Progenitor cell of endocrine pancreas (in vitro differentiated cells): ENCODE measurements at regions not wholly inside any gene's neighbourhood (a gene's known extent, or its start where the extent isn't known, plus 50 kb on each side); places are given as distances from the start of the nearest gene placed in this dataset.

Experiments used
- DNase-seq: peaks from one replicate; pipeline ENCODE4 v3.0.0; 2021; ENCODE audit warnings: low spot score; ENCODE audit not compliant: unreplicated experiment
- H3K27ac Mint-ChIP-seq: 2 replicates; pipeline ENCODE4 v1.8.0; 2021; ENCODE audit warnings: mild to moderate bottlenecking, moderate library complexity, mixed read lengths
- H3K27me3 Mint-ChIP-seq: 2 replicates; pipeline ENCODE4 v1.8.0; 2021; ENCODE audit warnings: mixed read lengths
- H3K36me3 Mint-ChIP-seq: 2 replicates; pipeline ENCODE4 v1.8.0; 2022; ENCODE audit warnings: mixed read lengths; ENCODE audit not compliant: insufficient read depth
- H3K4me1 Mint-ChIP-seq: 2 replicates; pipeline ENCODE4 v1.8.0; 2021; ENCODE audit warnings: low read depth, mixed read lengths
- H3K4me3 Mint-ChIP-seq: 2 replicates; pipeline ENCODE4 v1.8.0; 2021; ENCODE audit warnings: low read depth, mild to moderate bottlenecking, moderate library complexity, mixed read lengths
- H3K9me3 Mint-ChIP-seq: 2 replicates; pipeline ENCODE4 v1.8.0; 2021; ENCODE audit warnings: low read depth, mixed read lengths
- CTCF ChIP-seq: fragments of 200-600 bp; sonication (generic); IDR thresholded peaks from one replicate; pipeline ENCODE4 v1.5.0; 2021; ENCODE audit warnings: antibody characterized with exemption, mild to moderate bottlenecking; ENCODE audit not compliant: unreplicated experiment

GRCh38 chr21:27580276-27580675, 613.4 kb upstream of the ADAMTS5 start:
- Mint-ChIP-seq H3K36me3 (no peaks in the 10 kb centered on the region), H3K27me3 (no peaks in the 10 kb centered on the region), H3K4me1 (no peaks in the 10 kb centered on the region), H3K4me3 (no peak overlapping the region), H3K27ac (no peak overlapping the region), H3K9me3 (peaks cover 3% of the 10 kb centered on the region)
- no peak for TF ChIP-seq CTCF
- no peak for DNase-seq

DNA sequence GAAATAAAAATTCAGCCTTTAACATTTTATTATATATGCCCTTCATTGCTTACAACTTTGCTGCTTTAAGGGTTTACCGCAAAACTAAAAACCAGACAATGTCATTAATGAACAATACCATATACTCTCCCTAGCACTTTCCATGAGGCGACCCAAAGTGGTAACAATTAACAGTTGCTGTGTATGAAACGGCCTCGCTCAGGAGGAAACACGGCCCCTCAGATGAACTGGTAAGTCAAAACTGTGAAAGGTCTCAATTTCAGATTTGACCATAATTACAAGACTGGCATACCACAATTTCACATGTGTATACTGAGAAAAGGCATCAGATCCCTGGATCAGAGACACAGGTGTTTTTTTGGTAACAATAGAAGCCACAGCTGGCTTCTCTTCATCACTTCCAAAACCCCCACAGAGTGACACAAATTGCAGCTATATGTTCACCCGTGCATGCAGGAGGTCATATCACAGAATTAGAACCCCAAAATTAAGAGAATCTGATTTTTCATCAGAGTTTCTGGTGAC, 611.9 kb upstream of the ADAMTS5 start:
- Mint-ChIP-seq H3K27ac (no peak overlapping the region), H3K4me3 (no peak overlapping the region), H3K4me1 (no peaks in the 10 kb centered on the region), H3K27me3 (no peaks in the 10 kb centered on the region), H3K9me3 (no peaks in the 10 kb centered on the region), H3K36me3 (no peaks in the 10 kb centered on the region)
- DNase-seq, result no peak
- TF ChIP-seq CTCF, result no peak

- no peaks in the 10 kb centered on the region for H3K9me3 Mint-ChIP-seq
- no peaks in the 10 kb centered on the region for H3K36me3 Mint-ChIP-seq
- H3K27ac Mint-ChIP-seq, result no peak overlapping the region
- H3K4me3 Mint-ChIP-seq, result no peak overlapping the region
- no peak for DNase-seq
- no peaks in the 10 kb centered on the region for H3K4me1 Mint-ChIP-seq
- TF ChIP-seq CTCF, result no peak
- no peaks in the 10 kb centered on the region for H3K27me3 Mint-ChIP-seq
Observed at GRCh38 chr21:27572696-27573095, 605.8 kb upstream of the ADAMTS5 start.

- TF ChIP-seq CTCF, result no peak
- H3K4me3 Mint-ChIP-seq, result no peak overlapping the region
- no peak overlapping the region for H3K27ac Mint-ChIP-seq
Observed at GRCh38 chr21:27571706-27572105, 604.8 kb upstream of the ADAMTS5 start.

GRCh38 chr21:27570306-27570868, 603.5 kb upstream of the ADAMTS5 start:
- Mint-ChIP-seq H3K27me3 (no peaks in the 10 kb centered on the region), H3K27ac (no peak overlapping the region), H3K4me1 (peaks cover 3% of the 10 kb centered on the region), H3K36me3 (no peaks in the 10 kb centered on the region), H3K9me3 (no peaks in the 10 kb centered on the region), H3K4me3 (no peak overlapping the region)
- no peak for TF ChIP-seq CTCF
- no peak for DNase-seq

More at GRCh38 chr21:27571706-27572105, 604.8 kb upstream of the ADAMTS5 start:
- Mint-ChIP-seq H3K4me1 (no peaks in the 10 kb centered on the region), H3K27me3 (no peaks in the 10 kb centered on the region), H3K36me3 (no peaks in the 10 kb centered on the region), H3K9me3 (no peaks in the 10 kb centered on the region)
- no peak for DNase-seq
